WTC11 (cell line): ENCODE measurements at regions not wholly inside any gene's neighbourhood (a gene's known extent, or its start where the extent isn't known, plus 50 kb on each side); places are given as distances from the start of the nearest gene placed in this dataset.

Source experiments
- MAX ChIP-seq: sonication (generic); formaldehyde crosslinking; IDR thresholded peaks from 2 replicates; pipeline ENCODE4 v1.8.0; 2022; ENCODE audit warnings: mild to moderate bottlenecking, missing genetic modification reagents
- NR3C1 ChIP-seq: sonication (generic); formaldehyde crosslinking; conservative IDR thresholded peaks from 2 replicates; pipeline ENCODE4 v1.8.1; 2023; ENCODE audit warnings: low read depth, mild to moderate bottlenecking, missing genetic modification reagents
- TF ChIP-seq, protein P1 (sequence below): fragments of 200-600 bp; IDR thresholded peaks from 2 replicates; pipeline ENCODE4 v1.8.0; 2022; ENCODE audit warnings: antibody characterized with exemption

DNA sequence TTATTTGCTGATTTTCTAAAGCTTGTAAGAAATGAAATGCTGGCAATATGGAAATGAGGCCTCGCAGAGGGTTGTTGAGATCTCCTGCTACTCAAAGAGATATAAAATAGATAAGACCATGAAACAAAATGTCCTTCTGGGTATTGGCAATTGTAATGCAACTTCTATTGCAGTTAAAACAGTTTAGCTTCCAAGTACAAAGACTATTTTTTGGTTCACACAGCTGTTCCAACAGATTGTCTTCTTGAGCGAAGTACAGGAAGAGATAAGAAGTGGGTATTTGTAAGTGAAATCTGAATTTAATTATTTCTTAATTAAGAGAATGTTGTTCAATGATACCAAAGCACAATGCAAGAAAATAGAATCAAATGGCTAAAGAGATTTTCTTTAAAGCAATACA lies 801.5 kb upstream of the GBE1 start:
- TF ChIP-seq, protein P1, sequence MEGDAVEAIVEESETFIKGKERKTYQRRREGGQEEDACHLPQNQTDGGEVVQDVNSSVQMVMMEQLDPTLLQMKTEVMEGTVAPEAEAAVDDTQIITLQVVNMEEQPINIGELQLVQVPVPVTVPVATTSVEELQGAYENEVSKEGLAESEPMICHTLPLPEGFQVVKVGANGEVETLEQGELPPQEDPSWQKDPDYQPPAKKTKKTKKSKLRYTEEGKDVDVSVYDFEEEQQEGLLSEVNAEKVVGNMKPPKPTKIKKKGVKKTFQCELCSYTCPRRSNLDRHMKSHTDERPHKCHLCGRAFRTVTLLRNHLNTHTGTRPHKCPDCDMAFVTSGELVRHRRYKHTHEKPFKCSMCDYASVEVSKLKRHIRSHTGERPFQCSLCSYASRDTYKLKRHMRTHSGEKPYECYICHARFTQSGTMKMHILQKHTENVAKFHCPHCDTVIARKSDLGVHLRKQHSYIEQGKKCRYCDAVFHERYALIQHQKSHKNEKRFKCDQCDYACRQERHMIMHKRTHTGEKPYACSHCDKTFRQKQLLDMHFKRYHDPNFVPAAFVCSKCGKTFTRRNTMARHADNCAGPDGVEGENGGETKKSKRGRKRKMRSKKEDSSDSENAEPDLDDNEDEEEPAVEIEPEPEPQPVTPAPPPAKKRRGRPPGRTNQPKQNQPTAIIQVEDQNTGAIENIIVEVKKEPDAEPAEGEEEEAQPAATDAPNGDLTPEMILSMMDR = no peak
- TF ChIP-seq MAX (no peak), NR3C1 (no peak)
